Gastroesophageal sphincter (tissue), 4 donors: ENCODE measurements at regions not wholly inside any gene's neighbourhood (a gene's known extent, or its start where the extent isn't known, plus 50 kb on each side); places are given as distances from the start of the nearest gene placed in this dataset.

ENCODE experiments used
- ATAC-seq: fragments of 150-250 bp; one replicate; pipeline ENCODE4 v1.9.1; 2016; ENCODE audit warnings: mild to moderate bottlenecking, moderate library complexity
- H3K27ac ChIP-seq, 4 donors: fragments of 200-600 bp; sonication (generic) in 3 of 4; 1 replicate in 3 of 4; 2 replicates in 1 of 4; pipeline ENCODE4 v1.5.1; 2016 to 2019
- H3K27me3 ChIP-seq: fragments of 200-600 bp; sonication (generic); one replicate; pipeline ENCODE4 v1.5.1; 2019
- H3K36me3 ChIP-seq, 2 donors: fragments of 200-600 bp; sonication (generic); one replicate each; pipeline ENCODE4 v1.5.1; 2019; ENCODE audit warnings: control low read depth in 1 of 2
- H3K4me1 ChIP-seq, 3 donors: fragments of 200-600 bp; sonication (generic); 1 replicate in 2 of 3; 2 replicates in 1 of 3; pipeline ENCODE4 v1.5.1; 2016 to 2019; ENCODE audit warnings: control low read depth in 2 of 3
- H3K4me3 ChIP-seq, 2 donors: fragments of 200-600 bp; sonication (generic); one replicate each; pipeline ENCODE4 v1.5.1; 2019; ENCODE audit warnings: mild to moderate bottlenecking in 1 of 2, moderate library complexity in 1 of 2
- H3K9me3 ChIP-seq, 3 donors: fragments of 200-600 bp; sonication (generic); one replicate each; pipeline ENCODE4 v1.5.1; 2017 to 2019; ENCODE audit warnings: control low read depth in 2 of 3
- CTCF ChIP-seq, 4 experiments: fragments of 200-600 bp in 2 of 4; fragments of 450-650 bp in 2 of 4; sonication (generic) in 1 of 4; IDR thresholded peaks; one replicate each; pipeline ENCODE4 v1.5.1; 2017 to 2019; ENCODE audit warnings: antibody characterized with exemption in 4 of 4, mild to moderate bottlenecking in 2 of 4, moderate library complexity in 2 of 4
- EP300 ChIP-seq: sonication (generic); formaldehyde crosslinking; IDR thresholded peaks from one replicate; pipeline ENCODE4 v1.6.1; 2017; ENCODE audit warnings: antibody characterized with exemption, mild to moderate bottlenecking
- POLR2A ChIP-seq, 2 donors: fragments of 450-650 bp; IDR thresholded peaks; one replicate each; pipeline ENCODE4 v1.6.1; 2017; ENCODE audit warnings: antibody characterized with exemption in 2 of 2, mild to moderate bottlenecking in 2 of 2, moderate library complexity in 1 of 2
- POLR2AphosphoS5 ChIP-seq: sonication (generic); formaldehyde crosslinking; IDR thresholded peaks from one replicate; pipeline ENCODE4 v1.6.1; 2017; ENCODE audit warnings: antibody characterized with exemption
- WGBS, 2 donors: methylation state at CpG; one replicate each; pipeline ENCODE4 v1.1.5; 2018; ENCODE audit warnings: low coverage in 1 of 2; 5-methylcytosine and 5-hydroxymethylcytosine counted together

DNA sequence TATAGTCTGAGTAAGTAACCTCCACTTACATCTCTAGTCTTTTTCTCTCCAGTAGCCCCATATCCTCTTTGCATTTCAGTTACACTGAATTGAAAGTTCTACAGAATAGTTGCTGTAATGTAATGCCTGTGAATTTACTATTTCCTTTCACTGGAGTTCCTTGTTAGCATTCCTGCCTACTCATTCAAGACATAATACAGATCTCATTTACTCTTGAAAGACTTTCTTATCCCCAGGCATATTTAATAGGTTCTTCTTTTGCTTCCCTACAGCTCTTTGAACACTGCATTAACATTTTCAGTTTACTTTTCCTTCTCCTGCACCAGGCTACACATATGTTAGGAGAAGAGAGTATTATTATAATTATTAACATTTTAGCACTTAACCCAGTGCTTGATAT lies 87.6 kb upstream of the OR13F1 start:
- Histone ChIP-seq H3K36me3 (no peaks in the 10 kb centered on the region), H3K27ac (no peak overlapping the region), H3K4me3 (no peak overlapping the region), H3K4me1 (no peaks in the 10 kb centered on the region), H3K27me3 (no peaks in the 10 kb centered on the region), H3K9me3 (no peaks in the 10 kb centered on the region)
- no peak for ATAC-seq
- no peak for TF ChIP-seq CTCF (IDR thresholded peaks at IDR 0.05)
- TF ChIP-seq POLR2A (IDR thresholded peaks at IDR 0.05): no peak

GRCh38 chr9:104417296-104417695 lies 86.8 kb upstream of the OR13F1 start:
- Histone ChIP-seq H3K27ac (no peak overlapping the region), H3K27me3 (no peaks in the 10 kb centered on the region), H3K4me3 (no peak overlapping the region), H3K36me3 (no peaks in the 10 kb centered on the region), H3K4me1 (no peaks in the 10 kb centered on the region), H3K9me3 (no peaks in the 10 kb centered on the region)
- ATAC-seq: no peak
- 86% methylated on average over 1 of the region's 1 CpG; no CpG with 5 or more reads in 1 of the 2 donors for WGBS, 2 donors
- TF ChIP-seq POLR2AphosphoS5 (no peak), POLR2A (IDR thresholded peaks at IDR 0.05) (no peak), EP300 (no peak), CTCF (IDR thresholded peaks at IDR 0.05) (no peak)

DNA sequence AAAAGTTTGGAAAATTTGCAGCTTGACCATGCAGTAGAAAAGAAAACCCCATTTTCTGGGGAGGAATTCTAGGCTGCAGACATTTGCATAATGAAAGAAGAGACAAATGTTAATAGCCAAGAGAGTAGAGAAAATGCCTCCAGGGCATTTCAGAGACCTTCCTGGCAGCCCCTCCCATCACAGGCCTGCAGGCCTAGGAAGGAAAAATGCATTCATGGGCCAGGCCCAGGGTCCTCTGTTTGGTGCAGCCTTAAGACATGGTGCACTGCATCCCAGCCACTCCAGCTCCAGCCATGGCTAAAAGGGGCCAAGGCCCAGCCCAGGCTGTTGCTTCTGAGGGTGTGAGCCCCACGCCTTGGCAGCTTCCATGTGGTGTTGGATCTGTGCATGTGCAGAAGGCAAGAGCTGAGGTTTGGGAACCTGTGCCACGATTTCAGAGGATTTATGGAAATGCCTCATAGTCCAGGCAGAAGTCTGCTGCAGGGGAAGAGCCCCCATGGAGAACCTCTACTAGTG lies 75.0 kb upstream of the OR13F1 start:
- TF ChIP-seq EP300: no peak
- TF ChIP-seq POLR2AphosphoS5: no peak
- no peak for TF ChIP-seq POLR2A (IDR thresholded peaks at IDR 0.05)
- TF ChIP-seq CTCF (IDR thresholded peaks at IDR 0.05): no peak
- WGBS, 2 donors: no CpG with 5 or more reads among the region's 2 CpGs
- H3K9me3 ChIP-seq: peaks cover 0 to 20% (median 0%) of the 10 kb centered on the region in 3 donors
- no peaks in the 10 kb centered on the region for H3K36me3 ChIP-seq
- no peaks in the 10 kb centered on the region for H3K4me1 ChIP-seq
- no peak for ATAC-seq
- no peaks in the 10 kb centered on the region for H3K27me3 ChIP-seq
- H3K4me3 ChIP-seq: no peak overlapping the region
- H3K27ac ChIP-seq: no peak overlapping the region

DNA sequence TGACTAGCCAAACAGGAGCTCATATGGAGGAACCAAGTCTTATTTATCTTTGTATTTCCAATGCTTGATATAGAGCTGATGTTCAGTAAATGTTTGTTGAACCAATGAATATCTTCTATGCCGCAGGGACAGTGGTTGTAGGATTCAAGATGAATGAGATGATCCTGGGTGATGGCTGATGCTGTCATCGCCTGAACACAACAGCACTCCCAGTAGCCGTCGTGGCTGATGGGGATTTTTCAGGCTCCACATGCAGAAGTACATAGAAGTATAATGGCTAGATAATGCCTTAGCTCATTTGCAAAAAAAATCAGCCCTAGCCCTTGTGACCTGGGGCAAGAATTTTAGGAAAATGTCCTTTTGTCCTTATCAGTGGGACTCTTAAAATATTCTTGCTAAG lies 69.0 kb upstream of the OR13F1 start:
- Histone ChIP-seq H3K36me3 (no peaks in the 10 kb centered on the region), H3K27me3 (no peaks in the 10 kb centered on the region), H3K27ac (no peak overlapping the region), H3K9me3 (peaks cover 0 to 1% (median 0%) of the 10 kb centered on the region in 3 donors), H3K4me1 (no peaks in the 10 kb centered on the region), H3K4me3 (no peak overlapping the region)
- no peak for ATAC-seq
- WGBS, 2 donors: 73% methylated on average over 4 of the region's 4 CpGs; no CpG with 5 or more reads in 1 of the 2 donors
- TF ChIP-seq CTCF (IDR thresholded peaks at IDR 0.05): no peak
- no peak for TF ChIP-seq POLR2A (IDR thresholded peaks at IDR 0.05)
- TF ChIP-seq POLR2AphosphoS5: no peak
- no peak for TF ChIP-seq EP300

DNA sequence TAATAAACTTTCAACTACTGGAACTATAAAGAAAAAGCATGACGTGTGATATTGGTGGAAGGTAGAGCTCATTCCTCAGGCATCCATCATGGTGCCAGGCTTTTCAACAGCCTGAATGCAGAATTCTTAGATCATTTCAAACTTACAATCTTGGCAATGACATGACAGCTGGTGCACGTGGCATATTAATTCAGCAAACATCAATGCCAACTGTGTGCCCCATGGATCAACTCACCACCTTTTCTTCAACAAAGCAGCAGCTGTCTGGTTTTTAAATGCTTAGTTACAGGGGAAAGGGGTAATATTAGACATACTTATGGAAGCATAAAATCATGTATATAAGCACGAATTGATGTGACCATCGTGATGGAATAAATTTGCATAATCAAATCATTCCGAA lies 56.0 kb upstream of the OR13F1 start:
- H3K4me1 ChIP-seq: no peaks in the 10 kb centered on the region
- H3K27me3 ChIP-seq: no peaks in the 10 kb centered on the region
- no peak for TF ChIP-seq POLR2AphosphoS5
- no peak for TF ChIP-seq POLR2A (IDR thresholded peaks at IDR 0.05)
- TF ChIP-seq CTCF (IDR thresholded peaks at IDR 0.05): no peak
- no peak for TF ChIP-seq EP300
- no peak overlapping the region for H3K27ac ChIP-seq
- no peaks in the 10 kb centered on the region for H3K36me3 ChIP-seq
- 56 to 58% methylated on average over 5 of the region's 5 CpGs for WGBS, 2 donors
- H3K4me3 ChIP-seq: no peak overlapping the region
- no peaks in the 10 kb centered on the region for H3K9me3 ChIP-seq
- ATAC-seq: no peak
